ENCODE measurements at regions not wholly inside any gene's neighbourhood (a gene's known extent, or its start where the extent isn't known, plus 50 kb on each side); places are given as distances from the start of the nearest gene placed in this dataset.

GRCh38 chr10:83682414-83682813 lies 456.9 kb upstream of the GHITM start:
- no peak for ATAC-seq
- Histone ChIP-seq H3K27ac (no peak overlapping the region), H3K4me1 (no peaks in the 10 kb centered on the region), H3K4me3 (no peak overlapping the region), H3K4me2 (no peak overlapping the region), H3K9me3 (no peaks in the 10 kb centered on the region)
- ChIA-PET POLR2A (no interaction called here), CTCF (no interaction called here)
- WGBS (ENCODE audit: missing lambda C conversion rate) = 12% methylated on average over 2 of the region's 2 CpGs
- no peak for TF ChIP-seq TP53 (CRISPR knock-in tag; IDR thresholded peaks at IDR 0.05)
- no peak for TF ChIP-seq EHF (CRISPR knock-in tag; IDR thresholded peaks at IDR 0.05)
- no peak for TF ChIP-seq ESRRA (IDR thresholded peaks at IDR 0.05; ENCODE audit: borderline replicate concordance, low read length)
- no peak for TF ChIP-seq NPAS2 (CRISPR knock-in tag; IDR thresholded peaks at IDR 0.05; ENCODE audit: borderline replicate concordance)
- no peak for TF ChIP-seq RARB (CRISPR knock-in tag; IDR thresholded peaks at IDR 0.05)
- TF ChIP-seq SREBF2 (IDR thresholded peaks at IDR 0.05) = no peak
- TF ChIP-seq HDAC2 (IDR thresholded peaks at IDR 0.05) = no peak
- no peak for TF ChIP-seq KDM1A (IDR thresholded peaks at IDR 0.05; ENCODE audit: low read depth)
- TF ChIP-seq E2F6 (IDR thresholded peaks at IDR 0.05; ENCODE audit: borderline replicate concordance, low read depth) = no peak
- no peak for TF ChIP-seq ZSCAN20 (CRISPR knock-in tag; IDR thresholded peaks at IDR 0.05)
- TF ChIP-seq, protein P1, sequence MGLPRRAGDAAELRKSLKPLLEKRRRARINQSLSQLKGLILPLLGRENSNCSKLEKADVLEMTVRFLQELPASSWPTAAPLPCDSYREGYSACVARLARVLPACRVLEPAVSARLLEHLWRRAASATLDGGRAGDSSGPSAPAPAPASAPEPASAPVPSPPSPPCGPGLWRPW (IDR thresholded peaks at IDR 0.05) = no peak
- TF ChIP-seq HOXA7 (CRISPR knock-in tag; IDR thresholded peaks at IDR 0.05) = no peak
- no peak for TF ChIP-seq EP300 (IDR thresholded peaks at IDR 0.05)
- no peak for TF ChIP-seq POLR2A (IDR thresholded peaks at IDR 0.05; ENCODE audit: low read length)
- TF ChIP-seq JUN (IDR thresholded peaks at IDR 0.05) = no peak
- TF ChIP-seq CBX8 (IDR thresholded peaks at IDR 0.05) = no peak
- no peak for TF ChIP-seq HOXB13 (CRISPR knock-in tag; IDR thresholded peaks at IDR 0.05; ENCODE audit: low read depth)
- no peak for TF ChIP-seq RCOR1 (IDR thresholded peaks at IDR 0.05; ENCODE audit: low read depth, low read length)
- TF ChIP-seq PHF8 (IDR thresholded peaks at IDR 0.05; ENCODE audit: borderline replicate concordance, low read depth) = no peak
- no peak for FAIRE-seq
- DNase-seq (ENCODE audit: low read depth in 1 of 2, low spot score in 1 of 2) = no peak

DNA sequence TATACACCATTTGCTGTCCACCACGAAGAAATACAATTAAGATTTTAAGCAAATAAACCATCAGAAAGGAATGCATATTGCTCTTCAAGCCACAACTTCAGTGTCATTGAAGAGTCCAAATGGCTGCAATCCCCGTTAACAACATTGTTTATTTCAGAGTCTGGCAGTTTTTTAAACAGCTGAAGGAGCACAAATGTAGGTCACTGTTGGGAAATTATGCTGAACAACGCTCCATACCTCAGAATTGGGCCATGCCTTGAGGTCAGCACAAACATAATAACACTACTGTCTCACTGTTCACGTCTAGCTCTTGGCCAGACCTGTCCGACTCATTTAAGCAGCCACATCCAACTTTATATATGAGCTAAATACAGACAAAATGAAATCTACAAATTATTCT lies 453.9 kb upstream of the GHITM start:
- H3K4me2 ChIP-seq = no peak overlapping the region
- no peak overlapping the region for H3K4me3 ChIP-seq
- H3K9me3 ChIP-seq = no peaks in the 10 kb centered on the region
- POLR2A ChIA-PET = no interaction called here
- TF ChIP-seq HEYL (CRISPR knock-in tag; IDR thresholded peaks at IDR 0.05) = no peak
- TF ChIP-seq ZNF302 (CRISPR knock-in tag; IDR thresholded peaks at IDR 0.05) = no peak
- TF ChIP-seq RAD21 (conservative IDR thresholded peaks at IDR 0.05 in 1 of 2, IDR thresholded peaks at IDR 0.05 in 1 of 2) = no peak
- no peak for TF ChIP-seq ZSCAN20 (CRISPR knock-in tag; IDR thresholded peaks at IDR 0.05)
- TF ChIP-seq GATA3 (IDR thresholded peaks at IDR 0.05; ENCODE audit: borderline replicate concordance) = no peak
- TF ChIP-seq MAZ (IDR thresholded peaks at IDR 0.05; ENCODE audit: borderline replicate concordance, low read depth, low read length) = no peak
- no peak for TF ChIP-seq RNF2 (IDR thresholded peaks at IDR 0.05; ENCODE audit: borderline replicate concordance, low read depth)
- H3K27ac ChIP-seq = no peak overlapping the region
- no peak for ATAC-seq
- CTCF ChIA-PET = no interaction called here
- 1% methylated on average over 5 of the region's 5 CpGs for WGBS (ENCODE audit: missing lambda C conversion rate)
- no peaks in the 10 kb centered on the region for H3K4me1 ChIP-seq
- FAIRE-seq = no peak
- no peak for DNase-seq (ENCODE audit: low read depth in 1 of 2, low spot score in 1 of 2)

DNA sequence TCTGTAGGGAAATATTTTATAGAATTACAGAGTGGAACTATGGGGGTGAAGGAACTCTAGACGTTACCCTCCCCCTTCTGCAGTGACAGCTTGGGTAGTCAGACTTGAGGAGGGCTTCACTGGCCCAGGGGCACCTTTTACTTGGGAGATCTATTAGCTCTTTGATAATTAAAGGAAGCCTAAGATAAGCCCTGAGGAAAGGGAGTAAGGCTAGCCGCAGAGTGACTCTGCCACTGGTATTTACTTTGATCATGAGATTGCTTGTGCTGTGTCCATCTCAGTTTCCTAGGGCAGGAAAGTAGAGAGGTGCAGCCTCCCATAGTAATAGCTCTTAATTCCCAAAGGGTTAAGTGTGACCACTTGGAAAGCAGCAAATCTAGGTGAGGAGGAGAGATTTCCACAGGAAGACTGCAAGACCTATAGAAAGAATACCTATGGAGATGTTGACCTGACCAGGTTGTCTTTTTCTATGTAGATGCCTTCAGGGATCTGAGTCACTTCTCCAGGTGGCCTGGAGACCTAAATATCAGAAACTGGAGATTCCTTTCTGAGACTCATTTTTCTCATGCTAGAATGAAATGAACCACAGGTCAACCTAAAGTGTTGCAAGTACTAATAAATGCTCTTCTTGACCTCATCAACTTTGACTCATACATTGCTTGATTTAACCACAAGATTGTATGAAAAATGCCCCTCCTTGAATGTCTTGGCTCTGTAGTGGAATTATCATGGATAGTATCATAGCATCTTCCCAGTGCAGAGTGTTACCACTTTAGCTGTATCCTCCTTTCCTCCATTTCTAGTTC lies 447.3 kb upstream of the GHITM start:
- Histone ChIP-seq H3K9me3 (no peaks in the 10 kb centered on the region), H3K4me1 (no peaks in the 10 kb centered on the region), H3K4me3 (no peak overlapping the region), H3K4me2 (no peak overlapping the region), H3K27ac (no peak overlapping the region)
- ATAC-seq = no peak
- POLR2A ChIA-PET = no interaction called here
- no peak for DNase-seq (ENCODE audit: low read depth in 1 of 2, low spot score in 1 of 2)
- FAIRE-seq = no peak
- CTCF ChIA-PET = interaction anchor here (1.0 kb wide), 2 partner anchors 9 to 18 kb away, joined by 3 to 4 read pairs; no protein-coding TSS in a partner anchor
- WGBS (ENCODE audit: missing lambda C conversion rate) = 25% methylated on average over 2 of the region's 2 CpGs
- TF ChIP-seq TP53 (CRISPR knock-in tag; IDR thresholded peaks at IDR 0.05) = no peak
- no peak for TF ChIP-seq HDAC2 (IDR thresholded peaks at IDR 0.05)
- no peak for TF ChIP-seq PBX3 (IDR thresholded peaks at IDR 0.05)
- TF ChIP-seq ZC3H11A (IDR thresholded peaks at IDR 0.05) = no peak
- no peak for TF ChIP-seq SMC3 (IDR thresholded peaks at IDR 0.05)
- TF ChIP-seq, protein P1 (IDR thresholded peaks at IDR 0.05) = no peak

All from A549 (cell line).